Sigmoid colon (tissue), 4 donors: ENCODE measurements at regions not wholly inside any gene's neighbourhood (a gene's known extent, or its start where the extent isn't known, plus 50 kb on each side); places are given as distances from the start of the nearest gene placed in this dataset.
"Not testable (repeated sequence)": the region's sequence is repeated elsewhere in the genome, so short reads cannot be mapped to it uniquely, and the experiment has no call there.

Source experiments
- EP300 ChIP-seq, 4 donors: sonication (generic); formaldehyde crosslinking; IDR thresholded peaks; one replicate each; pipeline ENCODE4 v1.6.1; 2017; ENCODE audit warnings: antibody characterized with exemption in 4 of 4
- POLR2A ChIP-seq, 2 donors: fragments of 450-650 bp; IDR thresholded peaks; one replicate each; pipeline ENCODE4 v1.6.1; 2016; ENCODE audit warnings: antibody characterized with exemption in 2 of 2, mild to moderate bottlenecking in 2 of 2, moderate library complexity in 2 of 2
- TF ChIP-seq, protein P1 (sequence below), 4 experiments: fragments of 450-650 bp in 3 of 4; fragments of 200-600 bp in 1 of 4; IDR thresholded peaks; one replicate each; pipeline ENCODE4 v1.5.1; 2016 to 2019; ENCODE audit warnings: antibody characterized with exemption in 4 of 4, mild to moderate bottlenecking in 3 of 4, moderate library complexity in 2 of 4

DNA sequence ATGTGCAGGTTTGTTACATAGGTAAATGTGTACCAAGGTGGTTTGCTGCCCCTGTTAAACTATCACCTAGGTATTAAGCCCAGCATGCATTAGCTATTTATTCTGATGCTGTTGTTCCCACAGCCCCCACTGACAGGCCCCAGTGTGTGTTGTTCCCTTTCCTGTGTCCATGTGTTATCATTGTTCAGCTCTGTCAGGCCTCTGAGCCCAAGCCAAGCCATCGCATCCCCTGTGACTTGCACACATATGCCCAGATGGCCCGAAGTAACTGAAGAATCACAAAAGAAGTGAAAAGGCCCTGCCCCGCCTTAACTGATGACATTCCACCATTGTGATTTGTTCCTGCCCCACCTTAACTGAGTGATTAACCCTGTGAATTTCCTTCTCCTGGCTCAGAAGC lies 757.5 kb downstream of the NR2F1-AS1 start:
- TF ChIP-seq, protein P1, sequence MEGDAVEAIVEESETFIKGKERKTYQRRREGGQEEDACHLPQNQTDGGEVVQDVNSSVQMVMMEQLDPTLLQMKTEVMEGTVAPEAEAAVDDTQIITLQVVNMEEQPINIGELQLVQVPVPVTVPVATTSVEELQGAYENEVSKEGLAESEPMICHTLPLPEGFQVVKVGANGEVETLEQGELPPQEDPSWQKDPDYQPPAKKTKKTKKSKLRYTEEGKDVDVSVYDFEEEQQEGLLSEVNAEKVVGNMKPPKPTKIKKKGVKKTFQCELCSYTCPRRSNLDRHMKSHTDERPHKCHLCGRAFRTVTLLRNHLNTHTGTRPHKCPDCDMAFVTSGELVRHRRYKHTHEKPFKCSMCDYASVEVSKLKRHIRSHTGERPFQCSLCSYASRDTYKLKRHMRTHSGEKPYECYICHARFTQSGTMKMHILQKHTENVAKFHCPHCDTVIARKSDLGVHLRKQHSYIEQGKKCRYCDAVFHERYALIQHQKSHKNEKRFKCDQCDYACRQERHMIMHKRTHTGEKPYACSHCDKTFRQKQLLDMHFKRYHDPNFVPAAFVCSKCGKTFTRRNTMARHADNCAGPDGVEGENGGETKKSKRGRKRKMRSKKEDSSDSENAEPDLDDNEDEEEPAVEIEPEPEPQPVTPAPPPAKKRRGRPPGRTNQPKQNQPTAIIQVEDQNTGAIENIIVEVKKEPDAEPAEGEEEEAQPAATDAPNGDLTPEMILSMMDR (IDR thresholded peaks at IDR 0.05), result not testable (repeated sequence)
- not testable (repeated sequence) for TF ChIP-seq EP300, POLR2A (IDR thresholded peaks at IDR 0.05)
